ENCODE measurements at regions not wholly inside any gene's neighbourhood (a gene's known extent, or its start where the extent isn't known, plus 50 kb on each side); places are given as distances from the start of the nearest gene placed in this dataset.

GRCh38 chr6:147710890-147711289 lies 202.4 kb downstream of the SAMD5 start:
- Mint-ChIP-seq H3K4me1 (no peaks in the 10 kb centered on the region), H3K27ac (no peak overlapping the region), H3K4me3 (no peak overlapping the region), H3K9me3 (peaks cover 2 to 13% of the 10 kb centered on the region in 2 donors), H3K27me3 (ENCODE audit: low read depth in 2 of 2) (no peaks in the 10 kb centered on the region), H3K36me3 (no peaks in the 10 kb centered on the region)
- 50% methylated on average over 1 of the region's 2 CpGs for WGBS (ENCODE audit: insufficient coverage)
- no peaks in the 10 kb centered on the region for H3K27me3 ChIP-seq (ENCODE audit: control insufficient read depth, insufficient read depth, low read length)
- DNase-seq (no peak), ATAC-seq (no peak)
- H3K9me3 ChIP-seq (ENCODE audit: control insufficient read depth, insufficient read depth, low read length), result peaks cover 3% of the 10 kb centered on the region
- no peaks in the 10 kb centered on the region for H3K36me3 ChIP-seq (ENCODE audit: control insufficient read depth, insufficient read depth, low read length)
- TF ChIP-seq, protein P1, sequence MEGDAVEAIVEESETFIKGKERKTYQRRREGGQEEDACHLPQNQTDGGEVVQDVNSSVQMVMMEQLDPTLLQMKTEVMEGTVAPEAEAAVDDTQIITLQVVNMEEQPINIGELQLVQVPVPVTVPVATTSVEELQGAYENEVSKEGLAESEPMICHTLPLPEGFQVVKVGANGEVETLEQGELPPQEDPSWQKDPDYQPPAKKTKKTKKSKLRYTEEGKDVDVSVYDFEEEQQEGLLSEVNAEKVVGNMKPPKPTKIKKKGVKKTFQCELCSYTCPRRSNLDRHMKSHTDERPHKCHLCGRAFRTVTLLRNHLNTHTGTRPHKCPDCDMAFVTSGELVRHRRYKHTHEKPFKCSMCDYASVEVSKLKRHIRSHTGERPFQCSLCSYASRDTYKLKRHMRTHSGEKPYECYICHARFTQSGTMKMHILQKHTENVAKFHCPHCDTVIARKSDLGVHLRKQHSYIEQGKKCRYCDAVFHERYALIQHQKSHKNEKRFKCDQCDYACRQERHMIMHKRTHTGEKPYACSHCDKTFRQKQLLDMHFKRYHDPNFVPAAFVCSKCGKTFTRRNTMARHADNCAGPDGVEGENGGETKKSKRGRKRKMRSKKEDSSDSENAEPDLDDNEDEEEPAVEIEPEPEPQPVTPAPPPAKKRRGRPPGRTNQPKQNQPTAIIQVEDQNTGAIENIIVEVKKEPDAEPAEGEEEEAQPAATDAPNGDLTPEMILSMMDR (IDR thresholded peaks at IDR 0.05), result no peak
- H3K4me1 ChIP-seq (ENCODE audit: control insufficient read depth, insufficient read depth, low read length), result no peaks in the 10 kb centered on the region
- intact Hi-C loops (cut with micrococcal nuclease), result no loop called here
- H3K4me3 ChIP-seq (ENCODE audit: low read length), result no peak overlapping the region
- no peak overlapping the region for H3K27ac ChIP-seq (ENCODE audit: low read length)

DNA sequence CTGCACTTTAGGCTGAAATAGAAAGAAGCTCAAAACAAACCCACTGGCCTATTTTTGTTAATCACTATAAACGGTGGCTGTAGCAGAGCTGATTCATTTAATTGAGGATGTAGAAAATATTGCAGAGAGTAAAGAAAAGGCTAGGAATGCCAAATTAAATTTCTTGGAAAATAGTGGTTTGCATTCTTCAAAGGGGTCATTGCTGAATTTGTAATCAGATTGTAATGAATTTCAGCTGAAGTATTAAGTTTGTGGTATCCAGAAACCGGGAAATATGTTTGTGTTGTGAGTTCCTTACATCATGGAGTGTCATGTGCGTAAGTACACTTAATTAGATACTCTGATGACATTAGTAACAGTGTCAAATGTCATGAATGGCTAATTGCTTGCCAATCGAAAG lies 203.0 kb downstream of the SAMD5 start:
- Mint-ChIP-seq H3K4me1 (no peaks in the 10 kb centered on the region), H3K4me3 (no peak overlapping the region), H3K27ac (no peak overlapping the region), H3K36me3 (no peaks in the 10 kb centered on the region), H3K27me3 (ENCODE audit: low read depth in 2 of 2) (no peaks in the 10 kb centered on the region), H3K9me3 (peaks cover 2 to 13% of the 10 kb centered on the region in 2 donors)
- DNase-seq, result no peak
- TF ChIP-seq, protein P1 (IDR thresholded peaks at IDR 0.05), result no peak
- ATAC-seq, result no peak
- Histone ChIP-seq H3K27ac (ENCODE audit: low read length) (no peak overlapping the region), H3K36me3 (ENCODE audit: control insufficient read depth, insufficient read depth, low read length) (no peaks in the 10 kb centered on the region), H3K27me3 (ENCODE audit: control insufficient read depth, insufficient read depth, low read length) (no peaks in the 10 kb centered on the region), H3K9me3 (ENCODE audit: control insufficient read depth, insufficient read depth, low read length) (peaks cover 5% of the 10 kb centered on the region), H3K4me3 (ENCODE audit: low read length) (no peak overlapping the region), H3K4me1 (ENCODE audit: control insufficient read depth, insufficient read depth, low read length) (no peaks in the 10 kb centered on the region)
- WGBS (ENCODE audit: insufficient coverage), result 76% methylated on average over 4 of the region's 4 CpGs
- intact Hi-C loops (cut with micrococcal nuclease), result no loop called here

DNA sequence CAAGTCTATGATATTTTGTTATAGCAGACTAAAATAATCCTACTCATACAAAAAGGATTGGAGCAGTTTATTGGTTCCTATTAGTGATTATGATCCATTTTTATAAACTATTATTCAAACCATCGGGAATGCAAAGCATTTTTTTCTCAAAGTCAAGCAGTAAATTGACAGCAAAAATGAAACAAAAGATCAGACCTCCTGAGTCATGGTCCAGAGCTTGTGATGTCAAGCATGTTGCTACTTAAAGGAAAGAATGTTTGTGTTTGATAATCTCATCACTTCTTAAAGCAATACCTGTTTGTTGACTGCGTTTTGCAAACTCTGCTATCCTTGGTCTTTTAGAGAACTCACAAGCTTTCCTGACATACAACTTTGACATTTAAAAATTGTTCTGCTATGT lies 204.4 kb downstream of the SAMD5 start:
- H3K27ac Mint-ChIP-seq, result no peak overlapping the region
- Histone ChIP-seq H3K27me3 (ENCODE audit: control insufficient read depth, insufficient read depth, low read length) (no peaks in the 10 kb centered on the region), H3K9me3 (ENCODE audit: control insufficient read depth, insufficient read depth, low read length) (peaks cover 5% of the 10 kb centered on the region), H3K4me1 (ENCODE audit: control insufficient read depth, insufficient read depth, low read length) (no peaks in the 10 kb centered on the region), H3K4me3 (ENCODE audit: low read length) (no peak overlapping the region), H3K27ac (ENCODE audit: low read length) (no peak overlapping the region), H3K36me3 (ENCODE audit: control insufficient read depth, insufficient read depth, low read length) (no peaks in the 10 kb centered on the region)
- no peaks in the 10 kb centered on the region for H3K36me3 Mint-ChIP-seq
- H3K4me3 Mint-ChIP-seq, result no peak overlapping the region
- H3K27me3 Mint-ChIP-seq (ENCODE audit: low read depth in 2 of 2), result no peaks in the 10 kb centered on the region
- ATAC-seq (no peak), DNase-seq (no peak)
- TF ChIP-seq, protein P1 (IDR thresholded peaks at IDR 0.05), result no peak
- 69% methylated on average over 2 of the region's 2 CpGs for WGBS (ENCODE audit: insufficient coverage)
- intact Hi-C loops (cut with micrococcal nuclease), result no loop called here
- H3K9me3 Mint-ChIP-seq, result peaks cover 2 to 13% of the 10 kb centered on the region in 2 donors
- H3K4me1 Mint-ChIP-seq, result no peaks in the 10 kb centered on the region

DNA sequence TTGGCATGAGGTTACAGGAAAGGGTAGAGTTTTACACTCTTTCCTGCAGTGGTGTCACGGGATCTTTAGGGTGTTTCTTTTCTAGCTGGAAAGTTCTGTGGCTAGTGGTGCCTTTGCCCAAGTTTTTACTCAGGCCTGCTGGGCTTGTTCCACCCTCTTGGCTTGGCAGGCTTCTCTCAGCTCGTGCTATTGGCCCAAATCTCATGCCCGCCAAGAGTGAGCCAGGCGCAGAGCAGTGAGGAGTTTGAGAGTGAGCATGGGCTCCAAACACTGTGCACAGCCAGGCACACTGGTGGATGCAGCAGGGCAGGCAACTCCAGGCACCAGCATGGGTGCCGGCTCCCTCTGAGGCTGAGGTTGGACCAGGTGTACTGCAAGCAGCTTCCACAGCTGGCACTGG lies 206.5 kb downstream of the SAMD5 start:
- Histone ChIP-seq H3K9me3 (ENCODE audit: control insufficient read depth, insufficient read depth, low read length) (peaks cover 5% of the 10 kb centered on the region), H3K4me3 (ENCODE audit: low read length) (no peak overlapping the region), H3K36me3 (ENCODE audit: control insufficient read depth, insufficient read depth, low read length) (no peaks in the 10 kb centered on the region), H3K27ac (ENCODE audit: low read length) (no peak overlapping the region), H3K27me3 (ENCODE audit: control insufficient read depth, insufficient read depth, low read length) (no peaks in the 10 kb centered on the region), H3K4me1 (ENCODE audit: control insufficient read depth, insufficient read depth, low read length) (no peaks in the 10 kb centered on the region)
- intact Hi-C loops (cut with micrococcal nuclease), result no loop called here
- ATAC-seq, result no peak
- Mint-ChIP-seq H3K9me3 (peaks cover 4 to 11% of the 10 kb centered on the region in 2 donors), H3K27me3 (ENCODE audit: low read depth in 2 of 2) (no peaks in the 10 kb centered on the region), H3K4me3 (no peak overlapping the region), H3K4me1 (no peaks in the 10 kb centered on the region), H3K27ac (no peak overlapping the region), H3K36me3 (no peaks in the 10 kb centered on the region)
- TF ChIP-seq, protein P1 (IDR thresholded peaks at IDR 0.05), result no peak
- no peak for DNase-seq
- 81% methylated on average over 5 of the region's 5 CpGs for WGBS (ENCODE audit: insufficient coverage)
